NCI-H748 treated with DMSO at 0.1 percent for 48 hours (cell line): ENCODE measurements at regions not wholly inside any gene's neighbourhood (a gene's known extent, or its start where the extent isn't known, plus 50 kb on each side); places are given as distances from the start of the nearest gene placed in this dataset.
"Not testable (repeated sequence)": the region's sequence is repeated elsewhere in the genome, so short reads cannot be mapped to it uniquely, and the experiment has no call there.

ENCODE experiments used
- DNase-seq: peaks from one replicate; lab custom pipeline; 2025; lab: John Stamatoyannopoulos, UW

DNA sequence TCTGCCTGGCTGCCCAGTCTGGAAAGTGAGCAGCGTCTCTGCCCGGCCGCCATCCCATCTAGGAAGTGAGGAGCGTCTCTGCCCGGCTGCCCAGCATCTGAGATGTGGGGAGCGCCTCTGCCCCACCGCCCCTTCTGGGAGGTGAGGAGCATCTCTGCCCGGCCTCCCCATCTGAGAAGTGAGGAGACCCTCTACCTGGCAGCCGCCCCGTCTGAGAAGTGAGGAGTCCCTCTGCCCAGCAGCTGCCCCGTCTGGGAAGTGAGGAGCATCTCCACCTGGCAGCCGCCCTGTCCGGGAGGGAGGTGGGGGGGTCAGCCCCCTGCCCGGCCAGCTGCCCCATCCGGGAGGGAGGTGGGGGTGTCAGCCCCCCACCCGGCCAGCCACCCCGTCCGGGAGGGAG, 644.2 kb upstream of the PRMT6 start:
- DNase-seq, result not testable (repeated sequence)

- DNase-seq, result no peak
Measured at GRCh38 chr1:106435269-106435668, 621.2 kb upstream of the PRMT6 start.

DNA sequence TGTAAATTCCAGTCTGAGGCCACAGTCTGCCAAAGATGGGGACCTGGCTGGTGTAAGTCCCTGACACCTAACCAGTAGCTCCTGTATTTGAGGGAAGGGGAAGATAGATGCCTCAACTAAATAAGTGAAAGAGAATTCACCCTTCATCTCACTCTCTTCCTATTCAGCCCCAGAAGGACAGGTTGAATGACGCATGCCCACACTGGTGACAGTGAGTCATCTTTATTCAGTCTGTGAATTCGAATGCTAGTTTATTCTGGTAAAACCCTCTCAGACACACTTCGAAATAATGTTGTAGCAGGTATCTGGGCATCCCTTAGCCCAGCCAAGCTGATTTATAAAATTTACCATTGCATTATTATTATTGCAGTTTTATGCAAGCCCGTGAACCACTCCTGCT, 617.0 kb upstream of the PRMT6 start:
- no peak for DNase-seq

- no peak for DNase-seq
Measured at GRCh38 chr1:106447466-106447865, 609.0 kb upstream of the PRMT6 start.

GRCh38 chr1:106456832-106457231, 599.6 kb upstream of the PRMT6 start:
- no peak for DNase-seq

- DNase-seq, result no peak
Measured at GRCh38 chr1:106457368-106457767, 599.1 kb upstream of the PRMT6 start.

- no peak for DNase-seq
Measured at GRCh38 chr1:106458866-106459265, 597.6 kb upstream of the PRMT6 start.

- no peak for DNase-seq
Measured at GRCh38 chr1:106459418-106459817, 597.1 kb upstream of the PRMT6 start.

DNA sequence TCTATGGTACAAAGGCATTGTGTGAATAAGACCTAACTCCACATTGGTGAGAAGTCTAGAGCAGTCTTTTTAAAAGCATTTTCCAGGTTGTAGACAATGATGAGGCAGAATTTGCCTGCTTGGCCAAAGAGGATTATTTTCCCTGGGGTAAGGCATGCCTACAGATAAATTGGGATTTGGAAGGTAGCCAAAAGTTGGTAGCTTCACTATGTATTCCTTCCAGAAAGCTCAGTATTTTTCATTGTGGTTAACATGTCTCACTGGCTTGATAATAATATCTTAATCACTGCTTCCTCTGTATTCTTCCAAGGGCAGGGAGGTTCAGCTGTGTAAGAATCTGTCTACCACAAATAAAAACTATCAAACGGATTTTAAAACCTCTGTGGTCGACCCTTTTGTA, 590.8 kb upstream of the PRMT6 start:
- no peak for DNase-seq

DNA sequence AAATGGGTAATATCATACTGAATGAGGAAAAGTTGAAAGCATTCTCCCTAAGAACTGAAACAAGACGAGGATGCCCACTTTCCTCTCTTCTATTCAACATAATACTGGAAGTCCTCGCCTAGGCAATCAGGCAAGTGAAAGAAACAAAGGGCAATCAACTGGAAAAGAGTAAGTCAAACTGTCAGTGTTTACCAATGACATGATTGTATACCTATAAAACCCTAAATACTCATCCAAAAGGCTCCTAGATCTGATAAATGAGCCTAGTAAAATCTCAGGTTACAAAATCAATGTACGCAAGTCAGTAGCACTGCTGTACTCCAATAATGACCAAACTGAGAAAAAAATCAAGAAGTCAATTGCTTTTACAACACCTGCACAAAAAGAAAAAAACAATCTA, 575.8 kb upstream of the PRMT6 start:
- no peak for DNase-seq

DNA sequence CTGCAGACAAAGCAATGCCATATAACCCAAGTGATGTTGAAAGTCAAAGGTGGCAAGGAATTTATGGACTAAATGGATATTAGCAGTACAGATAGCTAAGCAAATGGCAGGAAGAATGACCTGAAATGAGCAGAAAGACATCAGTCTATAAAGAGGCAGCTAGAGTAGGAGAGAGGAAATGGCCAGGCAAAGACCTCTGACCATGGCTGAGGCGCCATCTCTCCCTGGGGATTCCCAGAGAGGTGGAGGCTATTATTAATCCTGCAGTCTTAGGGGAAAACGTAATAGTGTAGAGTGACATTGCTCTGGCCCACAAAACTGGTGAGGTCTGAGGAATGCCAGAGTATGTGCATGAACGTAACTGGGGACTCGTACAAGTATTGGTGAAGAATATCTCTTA, 563.6 kb upstream of the PRMT6 start:
- DNase-seq, result no peak

DNA sequence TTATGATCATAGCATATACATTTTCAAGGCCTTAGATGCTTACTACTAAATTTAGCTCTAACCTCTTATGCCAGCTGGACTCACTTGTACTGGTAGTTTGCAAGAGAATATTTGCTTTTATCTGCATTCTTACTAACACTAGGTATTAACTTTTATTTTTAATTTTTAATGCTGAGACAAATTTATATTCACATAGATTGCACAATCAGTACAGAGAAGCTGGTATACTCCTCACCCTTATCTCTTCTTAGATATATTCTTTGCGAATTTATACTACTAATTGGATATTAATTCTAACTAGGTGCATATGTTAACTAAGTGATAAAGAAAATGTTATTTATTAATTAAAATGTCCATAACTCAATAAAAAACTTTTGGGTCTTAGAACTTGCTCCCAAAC, 561.8 kb upstream of the PRMT6 start:
- no peak for DNase-seq

GRCh38 chr1:106498238-106498637, 558.2 kb upstream of the PRMT6 start:
- no peak for DNase-seq

DNA sequence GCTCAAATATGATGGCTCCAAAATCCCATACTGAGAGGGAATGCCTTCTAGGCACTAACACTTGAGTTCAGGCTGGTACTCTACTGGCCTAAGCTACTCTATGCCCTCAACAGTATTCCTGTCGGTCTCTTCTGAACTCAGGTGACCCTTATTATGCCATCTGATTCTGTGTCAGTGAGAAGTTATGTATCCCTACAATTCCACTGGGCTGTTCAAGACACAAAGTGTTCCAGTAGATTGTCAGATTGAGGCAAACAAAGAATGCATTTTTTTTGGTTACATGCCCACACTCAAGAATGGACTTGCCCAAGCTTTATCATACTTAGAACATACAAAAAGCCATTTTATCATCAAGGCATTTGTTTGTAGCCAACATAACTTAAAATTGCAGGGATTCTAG, 553.8 kb upstream of the PRMT6 start:
- no peak for DNase-seq

DNA sequence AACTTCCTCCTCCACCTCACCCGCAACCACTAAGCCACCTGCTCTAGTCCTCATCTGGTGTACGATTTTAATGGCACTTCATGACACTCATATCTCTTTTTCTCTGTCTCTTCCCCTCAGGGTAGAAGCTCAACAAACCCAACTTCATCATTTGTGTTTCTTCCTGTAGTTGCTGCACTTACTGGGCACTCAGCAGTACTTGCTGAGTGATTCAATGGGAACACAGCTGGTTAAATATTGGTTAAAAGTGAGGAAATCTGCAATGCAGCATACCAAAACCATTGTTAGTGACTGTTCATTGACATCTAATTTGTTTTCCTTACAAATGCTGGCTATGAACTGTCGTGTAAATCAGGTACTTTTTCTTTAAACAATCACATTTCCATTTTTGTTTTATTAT, 541.1 kb upstream of the PRMT6 start:
- DNase-seq, result no peak

DNA sequence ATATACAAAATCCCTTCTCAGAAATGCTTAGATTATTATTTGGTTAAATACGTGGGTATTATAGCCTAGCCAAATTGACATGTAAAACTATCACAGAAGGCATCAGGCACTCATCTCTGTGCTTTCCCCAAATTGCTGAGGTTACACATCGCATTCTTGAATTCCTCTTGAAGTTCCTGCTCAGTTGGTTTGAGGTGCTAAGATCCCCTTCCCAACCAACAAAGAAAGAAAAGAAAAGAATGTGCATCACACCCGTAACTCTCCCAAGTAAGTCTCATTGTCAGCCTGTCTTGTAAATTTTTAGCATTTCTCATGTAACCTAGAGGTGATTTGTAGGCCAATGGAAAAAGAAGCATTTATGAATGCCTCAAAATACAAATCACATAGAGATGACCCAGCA, 539.2 kb upstream of the PRMT6 start:
- DNase-seq, result no peak

DNA sequence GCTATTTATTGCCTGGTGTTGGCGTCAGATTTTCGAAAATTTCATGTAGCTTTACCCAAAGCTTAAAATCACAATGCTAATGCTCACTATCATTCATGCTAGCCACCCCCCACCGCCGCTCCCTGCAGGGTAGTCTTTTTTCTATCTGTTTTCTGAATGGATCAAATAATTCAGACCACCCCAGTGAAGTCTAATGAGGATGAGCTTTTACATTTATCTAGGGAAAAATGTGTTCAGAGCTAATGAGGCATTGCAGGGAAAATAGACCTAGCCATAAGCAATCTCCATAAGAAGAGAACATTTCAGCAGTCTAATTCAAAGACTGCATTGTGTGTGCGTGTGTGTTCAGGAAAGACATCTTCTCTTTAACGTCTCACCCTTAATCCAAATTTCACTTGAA, 533.0 kb upstream of the PRMT6 start:
- DNase-seq, result no peak

GRCh38 chr1:106524631-106525030, 531.8 kb upstream of the PRMT6 start:
- DNase-seq, result no peak

DNA sequence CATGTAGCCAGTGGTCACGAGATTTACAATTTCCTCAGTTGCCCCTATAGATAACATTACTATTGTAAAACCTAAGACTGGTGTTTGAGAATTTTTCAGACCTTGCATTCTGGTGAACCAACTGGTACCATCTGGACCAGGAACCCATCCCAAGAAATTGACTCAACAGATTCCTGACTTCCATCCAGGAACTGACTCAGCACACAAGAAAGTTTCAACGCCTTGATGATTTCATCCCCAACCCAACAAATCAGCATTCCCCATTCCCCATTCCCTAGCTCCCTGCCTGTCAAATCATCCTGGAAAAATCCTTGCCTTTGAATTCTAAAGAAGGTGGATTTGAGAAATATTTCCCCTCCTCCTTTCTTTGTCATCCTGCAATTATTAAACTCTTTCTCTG, 529.8 kb upstream of the PRMT6 start:
- no peak for DNase-seq

DNA sequence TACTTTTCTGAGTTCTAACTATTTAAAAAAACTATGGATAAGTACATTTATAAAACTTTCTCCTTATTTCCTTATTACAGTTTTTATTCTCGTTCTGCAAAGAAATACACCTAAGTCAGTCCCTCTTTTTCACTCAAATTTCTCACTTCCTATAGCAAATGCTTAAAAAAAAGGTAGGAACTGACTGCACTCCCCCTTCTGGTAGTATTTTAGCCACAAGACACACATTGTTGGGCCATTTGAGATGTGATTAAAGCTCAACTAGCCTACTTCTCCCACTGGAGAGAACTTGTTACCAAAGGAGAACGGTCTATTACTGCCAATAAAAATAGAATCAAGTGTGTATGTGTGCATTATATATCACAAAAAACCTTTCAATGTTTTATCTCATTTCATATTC, 521.9 kb upstream of the PRMT6 start:
- DNase-seq, result no peak

DNA sequence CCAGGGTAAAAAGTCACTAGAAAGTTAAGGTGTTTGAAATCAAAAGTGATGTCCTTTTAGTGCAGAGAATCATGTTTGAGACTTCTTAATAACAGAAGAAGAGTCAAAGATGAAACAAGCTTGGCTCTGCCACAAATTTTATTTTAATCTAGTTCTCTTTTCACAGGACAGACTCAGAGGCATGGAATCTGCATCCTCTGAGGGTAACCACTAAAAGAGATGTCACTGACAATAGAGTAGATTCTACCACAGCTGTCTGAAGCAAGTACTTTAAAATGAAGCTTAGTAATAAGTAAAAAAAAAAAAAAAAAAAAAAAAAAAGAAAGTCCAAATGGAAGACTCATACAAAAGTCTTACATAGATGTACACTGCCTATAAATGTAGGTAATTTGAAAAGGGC, 519.7 kb upstream of the PRMT6 start:
- no peak for DNase-seq

DNA sequence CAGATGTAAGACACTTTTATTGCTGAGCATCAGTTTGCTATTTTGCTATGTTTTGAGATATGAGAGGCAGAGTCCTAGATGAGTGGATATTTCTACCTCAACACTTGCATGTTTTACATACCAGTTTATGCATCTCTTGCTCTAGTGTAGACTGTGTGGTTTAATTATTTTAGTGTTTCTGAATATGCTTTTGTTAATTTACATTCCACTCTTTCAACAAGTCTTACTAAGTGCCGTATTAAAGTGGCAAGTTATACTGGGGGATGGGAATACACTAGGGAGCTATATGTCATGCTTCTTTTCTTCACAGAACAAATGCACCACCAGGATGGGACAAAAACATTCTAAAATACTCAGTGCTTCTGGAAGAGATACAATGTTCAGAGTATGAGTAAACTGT, 507.7 kb upstream of the PRMT6 start:
- DNase-seq, result no peak

DNA sequence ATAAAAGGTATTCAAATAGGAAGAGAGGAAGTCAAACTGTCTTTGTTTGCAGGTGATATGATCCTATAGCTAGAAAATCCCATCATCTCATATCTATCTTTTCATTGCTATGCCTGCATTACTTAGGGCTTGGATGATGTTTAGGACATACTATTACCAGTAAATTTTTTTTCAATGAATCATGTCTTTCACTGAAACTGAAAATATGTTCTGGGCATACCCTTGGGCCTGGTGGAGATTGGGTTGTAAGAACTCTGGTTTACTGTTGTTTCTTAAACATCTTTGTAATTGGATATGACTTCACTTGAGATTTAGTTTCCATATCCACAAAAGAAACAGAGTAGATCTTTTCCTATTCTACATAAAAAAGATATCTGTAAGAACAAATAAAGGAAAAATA, 502.2 kb upstream of the PRMT6 start:
- no peak for DNase-seq

DNA sequence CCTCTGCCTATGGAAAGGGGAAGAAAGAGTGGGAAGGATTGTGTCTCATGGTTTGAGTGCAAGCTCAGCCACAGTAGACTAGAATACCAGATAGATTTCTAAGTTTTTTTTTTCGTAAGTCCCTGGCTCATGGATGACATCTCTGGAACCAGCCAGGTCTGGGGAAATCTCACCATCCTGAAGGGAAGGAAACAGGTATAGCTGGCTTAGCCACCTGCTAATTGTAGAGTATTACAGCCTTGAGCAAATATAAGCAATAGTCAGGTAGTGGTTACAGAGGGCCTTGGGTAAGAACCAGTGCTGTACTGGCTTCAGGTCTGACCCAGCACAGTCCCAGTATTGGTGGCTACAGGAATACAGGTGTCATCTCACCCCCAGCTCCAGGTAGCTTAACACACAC, 500.9 kb upstream of the PRMT6 start:
- DNase-seq, result no peak

- no peak for DNase-seq
Measured at GRCh38 chr1:106564192-106564591, 492.3 kb upstream of the PRMT6 start.
